Sigmoid colon (tissue), 6 donors: ENCODE measurements at regions not wholly inside any gene's neighbourhood (a gene's known extent, or its start where the extent isn't known, plus 50 kb on each side); places are given as distances from the start of the nearest gene placed in this dataset.
"Not testable (repeated sequence)": the region's sequence is repeated elsewhere in the genome, so short reads cannot be mapped to it uniquely, and the experiment has no call there.

Source experiments
- DNase-seq: peaks from one replicate; pipeline ENCODE4 v3.0.0-alpha.2; 2019
- H3K27ac ChIP-seq, 4 donors: fragments of 200-600 bp; sonication (generic); one replicate each; pipeline ENCODE4 v1.5.1; 2016 to 2019; ENCODE audit warnings: mild to moderate bottlenecking in 1 of 4
- H3K27me3 ChIP-seq, 3 donors: fragments of 200-600 bp; sonication (generic); one replicate each; pipeline ENCODE4 v1.5.1; 2019; ENCODE audit warnings: mild to moderate bottlenecking in 1 of 3
- H3K36me3 ChIP-seq, 4 donors: fragments of 200-600 bp; sonication (generic); one replicate each; pipeline ENCODE4 v1.5.1; 2016 to 2019
- H3K4me1 ChIP-seq, 4 donors: fragments of 200-600 bp; sonication (generic); one replicate each; pipeline ENCODE4 v1.5.1; 2017 to 2019
- H3K4me3 ChIP-seq, 4 donors: fragments of 200-600 bp; sonication (generic); one replicate each; pipeline ENCODE4 v1.5.1; 2017 to 2019; ENCODE audit warnings: mild to moderate bottlenecking in 2 of 4, moderate library complexity in 1 of 4
- H3K9me3 ChIP-seq, 4 donors: fragments of 200-600 bp in 3 of 4; sonication (generic) in 3 of 4; one replicate each; pipeline versions ENCODE4 v1.5.1 to v1.6.1; 2013 to 2019
- CTCF ChIP-seq, 4 experiments: fragments of 450-650 bp in 3 of 4; fragments of 200-600 bp in 1 of 4; IDR thresholded peaks; one replicate each; pipeline ENCODE4 v1.5.1; 2016 to 2019; ENCODE audit warnings: antibody characterized with exemption in 4 of 4, mild to moderate bottlenecking in 3 of 4, moderate library complexity in 2 of 4
- EP300 ChIP-seq, 4 donors: sonication (generic); formaldehyde crosslinking; IDR thresholded peaks; one replicate each; pipeline ENCODE4 v1.6.1; 2017; ENCODE audit warnings: antibody characterized with exemption in 4 of 4
- POLR2A ChIP-seq, 2 donors: fragments of 450-650 bp; IDR thresholded peaks; one replicate each; pipeline ENCODE4 v1.6.1; 2016; ENCODE audit warnings: antibody characterized with exemption in 2 of 2, mild to moderate bottlenecking in 2 of 2, moderate library complexity in 2 of 2
- POLR2AphosphoS5 ChIP-seq, 4 donors: sonication (generic); formaldehyde crosslinking; IDR thresholded peaks; one replicate each; pipeline ENCODE4 v1.6.1; 2017; ENCODE audit warnings: antibody characterized with exemption in 4 of 4
- WGBS, 2 donors: extraction: QIAGEN DNeasy Blood & Tissue Kit; methylation state at CpG; one replicate each; pipeline ENCODE4 v1.1.7; 2013; 5-methylcytosine and 5-hydroxymethylcytosine counted together
- intact Hi-C: fragments of 100-400 bp; cut with DNase I; formaldehyde crosslinking; loops from one replicate; pipeline ENCODE4 v1.15.1; 2023
- donor health status: healthy with polysubstance abuse.
- donor health status: healthy.

- no peak overlapping the region for H3K27ac ChIP-seq
- no peak for DNase-seq
- no peaks in the 10 kb centered on the region for H3K27me3 ChIP-seq
- H3K9me3 ChIP-seq: no peaks in the 10 kb centered on the region
- H3K36me3 ChIP-seq: no peaks in the 10 kb centered on the region
- no peak overlapping the region for H3K4me3 ChIP-seq
- no peaks in the 10 kb centered on the region for H3K4me1 ChIP-seq
- 78 to 84% methylated on average over 3 of the region's 3 CpGs for WGBS, 2 donors
- TF ChIP-seq EP300 (IDR thresholded peaks at IDR 0.05) (no peak), CTCF (IDR thresholded peaks at IDR 0.05) (no peak), POLR2AphosphoS5 (IDR thresholded peaks at IDR 0.05) (no peak)
- intact Hi-C loops: no loop called here
These were observed 785.2 kb downstream of the KCNA4 start for GRCh38 chr11:29231586-29231985.

DNA sequence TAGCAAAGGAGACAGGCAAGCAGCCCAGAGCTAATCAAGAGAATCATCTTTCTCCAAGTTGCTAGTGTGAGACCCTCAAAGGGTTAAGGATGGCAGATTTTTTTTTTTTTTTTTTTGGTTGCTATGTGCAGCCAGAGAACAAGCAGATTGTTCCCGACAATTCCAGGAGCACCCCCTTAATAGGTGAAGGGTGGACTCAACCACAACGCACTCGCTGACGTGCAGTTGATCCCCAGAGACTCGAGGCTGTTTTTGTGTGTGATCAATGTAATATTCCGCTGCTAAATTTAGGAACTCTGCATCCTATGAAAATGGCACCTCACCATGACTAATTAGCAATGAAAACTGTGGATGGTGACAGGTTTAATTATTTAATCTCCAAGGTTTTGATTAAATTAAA is 789.0 kb downstream of the KCNA4 start:
- Histone ChIP-seq H3K36me3 (no peaks in the 10 kb centered on the region), H3K4me1 (no peaks in the 10 kb centered on the region), H3K27me3 (no peaks in the 10 kb centered on the region), H3K4me3 (no peak overlapping the region), H3K27ac (no peak overlapping the region), H3K9me3 (no peaks in the 10 kb centered on the region)
- DNase-seq: no peak
- intact Hi-C loops: no loop called here
- no peak for TF ChIP-seq POLR2A (IDR thresholded peaks at IDR 0.05)
- TF ChIP-seq EP300 (IDR thresholded peaks at IDR 0.05): no peak
- TF ChIP-seq POLR2AphosphoS5 (IDR thresholded peaks at IDR 0.05): no peak
- TF ChIP-seq CTCF (IDR thresholded peaks at IDR 0.05): no peak
- 52 to 75% methylated on average over 6 of the region's 6 CpGs for WGBS, 2 donors

DNA sequence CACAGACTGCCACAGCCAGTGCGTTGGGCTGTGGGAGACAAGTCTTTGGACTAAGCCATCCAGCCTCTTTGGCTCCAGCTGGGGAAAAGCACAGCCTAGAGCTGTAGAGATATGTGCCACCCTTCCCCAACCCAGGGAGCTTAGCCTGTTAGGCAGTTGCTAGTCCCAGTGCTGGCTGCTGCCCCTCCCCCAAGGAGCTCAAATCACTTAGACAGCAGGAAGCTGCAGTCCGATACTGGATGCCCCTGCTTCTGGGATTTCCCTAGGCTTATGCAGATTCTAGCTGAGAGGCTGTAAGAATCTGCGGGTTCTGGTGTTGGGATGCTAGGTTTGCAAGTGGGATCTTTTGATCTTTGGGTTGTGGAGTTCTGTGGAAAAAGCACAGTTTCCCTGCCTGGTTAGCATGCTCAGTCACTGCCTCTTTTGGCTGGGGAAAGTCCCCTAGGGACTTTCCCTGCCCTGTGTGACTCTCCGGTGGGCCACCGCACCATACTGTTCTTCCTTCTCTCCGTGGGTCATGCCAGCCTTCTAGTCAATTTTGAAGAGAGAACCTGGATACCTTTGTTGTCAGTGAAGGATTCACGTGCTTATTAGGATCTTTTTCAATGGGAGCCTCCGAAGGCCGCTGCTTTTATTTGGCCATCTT is 792.0 kb downstream of the KCNA4 start:
- no peaks in the 10 kb centered on the region for H3K36me3 ChIP-seq
- no peaks in the 10 kb centered on the region for H3K4me1 ChIP-seq
- WGBS, 2 donors: 79 to 88% methylated on average over 9 of the region's 9 CpGs
- H3K4me3 ChIP-seq: no peak overlapping the region
- no peak for DNase-seq
- H3K27me3 ChIP-seq: no peaks in the 10 kb centered on the region
- TF ChIP-seq POLR2A (IDR thresholded peaks at IDR 0.05) (no peak), POLR2AphosphoS5 (IDR thresholded peaks at IDR 0.05) (no peak), CTCF (IDR thresholded peaks at IDR 0.05) (no peak), EP300 (IDR thresholded peaks at IDR 0.05) (no peak)
- H3K9me3 ChIP-seq: no peaks in the 10 kb centered on the region
- no peak overlapping the region for H3K27ac ChIP-seq
- intact Hi-C loops: no loop called here

GRCh38 chr11:29219531-29219930 is 797.3 kb downstream of the KCNA4 start:
- H3K36me3 ChIP-seq, H3K27me3 ChIP-seq, H3K4me3 ChIP-seq, intact Hi-C loops, H3K9me3 ChIP-seq, H3K4me1 ChIP-seq, H3K27ac ChIP-seq, DNase-seq: not testable (repeated sequence)
- 0 to 96% methylated on average over 1 of the region's 1 CpG for WGBS, 2 donors

- intact Hi-C loops: no loop called here
- H3K36me3 ChIP-seq: no peaks in the 10 kb centered on the region
- H3K27me3 ChIP-seq: no peaks in the 10 kb centered on the region
- H3K9me3 ChIP-seq: peaks cover 0 to 3% (median 0%) of the 10 kb centered on the region in 4 donors
- no peak for DNase-seq
- no peak overlapping the region for H3K4me3 ChIP-seq
- TF ChIP-seq EP300 (IDR thresholded peaks at IDR 0.05) (no peak), CTCF (IDR thresholded peaks at IDR 0.05) (no peak), POLR2A (IDR thresholded peaks at IDR 0.05) (no peak), POLR2AphosphoS5 (IDR thresholded peaks at IDR 0.05) (no peak)
- H3K4me1 ChIP-seq: no peaks in the 10 kb centered on the region
- no peak overlapping the region for H3K27ac ChIP-seq
These were observed 798.9 kb downstream of the KCNA4 start for GRCh38 chr11:29217901-29218300.
